Ectodermal cell (in vitro differentiated cells): ENCODE measurements at regions not wholly inside any gene's neighbourhood (a gene's known extent, or its start where the extent isn't known, plus 50 kb on each side); places are given as distances from the start of the nearest gene placed in this dataset.
A peak's percentile ranks its signal among the peaks of the same experiment; 100 is the strongest.

ENCODE experiments used
- H3K27ac ChIP-seq: 2 replicates; pipeline ENCODE4 v1.7.0; 2013; ENCODE audit warnings: mild to moderate bottlenecking, low read depth, low read length; ENCODE audit not compliant: insufficient read depth, poor library complexity, severe bottlenecking
- H3K27me3 ChIP-seq: 2 replicates; pipeline ENCODE4 v1.7.0; 2013; ENCODE audit warnings: mild to moderate bottlenecking, low read length; ENCODE audit not compliant: insufficient read depth, control insufficient read depth, poor library complexity, severe bottlenecking
- H3K36me3 ChIP-seq: one replicate; pipeline ENCODE4 v1.7.0; 2013; ENCODE audit warnings: low read length; ENCODE audit not compliant: control insufficient read depth, insufficient read depth
- H3K4me1 ChIP-seq: one replicate; pipeline ENCODE4 v1.7.0; 2013; ENCODE audit warnings: low read length; ENCODE audit not compliant: control insufficient read depth, insufficient read depth
- H3K4me3 ChIP-seq: 2 replicates; pipeline ENCODE4 v1.7.0; 2013; ENCODE audit warnings: low read depth, low read length, control low read depth; ENCODE audit not compliant: insufficient read depth
- H3K9me3 ChIP-seq: 2 replicates; pipeline ENCODE4 v1.7.0; 2013; ENCODE audit warnings: mild to moderate bottlenecking, low read length, moderate library complexity; ENCODE audit not compliant: control insufficient read depth
- WGBS, 2 experiments: methylation state at CpG; one replicate each; pipeline ENCODE4 v1.1.7; 2013; ENCODE audit warnings: missing lambda C conversion rate in 2 of 2; 5-methylcytosine and 5-hydroxymethylcytosine counted together

- no peaks in the 10 kb centered on the region for H3K27me3 ChIP-seq
- H3K27ac ChIP-seq: no peak overlapping the region
- H3K9me3 ChIP-seq: no peaks in the 10 kb centered on the region
- 55 to 56% methylated on average over 3 of the region's 3 CpGs for WGBS, 2 experiments
- H3K4me1 ChIP-seq: peaks cover 9% of the 10 kb centered on the region
- H3K36me3 ChIP-seq: no peaks in the 10 kb centered on the region
- H3K4me3 ChIP-seq: no peak overlapping the region
Measured at GRCh38 chr1:67892476-67893125, 59.3 kb upstream of the GNG12 start.

DNA sequence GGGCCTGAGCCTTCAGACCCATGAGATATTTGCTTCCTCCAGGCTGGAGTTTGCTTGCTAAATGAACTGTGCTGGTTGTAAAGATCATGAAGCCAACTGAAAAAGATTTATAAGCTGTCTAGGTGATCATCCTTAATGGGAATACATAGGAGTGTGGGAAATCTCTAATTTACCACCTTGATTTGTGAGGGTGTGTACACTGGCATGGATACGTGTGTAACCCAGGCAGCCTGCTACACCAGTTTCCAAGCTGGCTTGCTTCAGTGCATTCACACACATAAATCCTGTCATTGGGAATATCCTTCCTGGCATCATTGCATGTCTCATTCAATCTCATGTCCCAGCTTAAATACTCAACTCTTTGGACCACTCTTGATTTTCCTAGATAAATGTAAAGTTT, 57.6 kb upstream of the GNG12 start:
- Histone ChIP-seq H3K27me3 (no peaks in the 10 kb centered on the region), H3K27ac (no peak overlapping the region), H3K4me3 (no peak overlapping the region), H3K9me3 (no peaks in the 10 kb centered on the region), H3K4me1 (peaks cover 9% of the 10 kb centered on the region), H3K36me3 (no peaks in the 10 kb centered on the region)
- 97 to 100% methylated on average over 1 of the region's 1 CpG for WGBS, 2 experiments

DNA sequence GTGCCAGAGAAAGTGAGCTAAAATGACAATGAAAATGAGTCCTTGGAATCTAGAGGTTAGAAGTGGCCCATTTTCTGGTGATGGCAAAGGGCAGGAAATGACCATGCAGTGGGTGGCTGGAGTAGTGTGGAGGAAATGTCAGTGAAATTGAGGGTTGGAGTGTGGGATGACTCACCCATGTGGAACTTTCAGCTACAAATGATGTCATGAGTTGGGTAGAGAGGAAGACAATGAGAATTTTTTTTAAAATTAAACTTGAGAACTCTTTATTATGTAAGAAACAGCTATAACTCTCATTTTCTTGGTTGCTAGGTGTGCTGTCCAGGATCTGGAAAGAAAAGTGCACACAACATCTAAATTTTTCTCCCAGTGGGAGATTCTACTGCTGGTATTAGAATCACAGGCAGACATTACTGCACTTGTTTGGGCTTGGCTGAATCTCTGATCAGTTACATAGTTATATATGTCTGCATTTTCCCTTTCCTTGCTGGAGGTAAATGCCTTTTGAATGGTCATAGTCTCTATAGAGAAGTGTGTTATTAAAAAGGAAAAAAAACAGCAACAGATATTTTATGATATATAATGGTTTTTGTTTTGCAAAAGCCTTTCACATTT, 56.8 kb upstream of the GNG12 start:
- Histone ChIP-seq H3K36me3 (no peaks in the 10 kb centered on the region), H3K27ac (no peak overlapping the region), H3K4me3 (no peak overlapping the region), H3K9me3 (no peaks in the 10 kb centered on the region), H3K27me3 (no peaks in the 10 kb centered on the region), H3K4me1 (peaks cover 9% of the 10 kb centered on the region)

DNA sequence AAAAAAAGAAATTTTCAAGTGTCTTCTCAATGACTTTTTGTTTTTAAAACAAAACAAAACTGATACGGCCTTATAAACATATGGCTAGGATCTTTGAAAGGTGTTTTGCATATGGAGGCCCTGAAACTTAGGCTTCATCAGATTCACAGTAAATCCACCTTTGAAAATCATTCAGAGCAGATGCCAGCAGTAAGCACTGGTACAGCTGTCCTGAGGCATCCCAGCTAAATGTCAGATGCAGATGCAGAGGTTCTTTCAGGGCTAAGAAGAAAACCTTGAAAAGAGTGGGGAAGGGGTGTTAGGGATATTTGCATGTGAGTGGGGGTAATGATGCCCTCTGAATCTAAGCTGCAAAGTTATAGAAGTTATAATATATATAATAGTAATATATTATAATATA, 56.2 kb upstream of the GNG12 start:
- WGBS, 2 experiments: 96 to 100% methylated on average over 1 of the region's 1 CpG
- Histone ChIP-seq H3K27me3 (no peaks in the 10 kb centered on the region), H3K27ac (no peak overlapping the region), H3K36me3 (no peaks in the 10 kb centered on the region), H3K9me3 (no peaks in the 10 kb centered on the region), H3K4me1 (peaks cover 9% of the 10 kb centered on the region), H3K4me3 (no peak overlapping the region)

DNA sequence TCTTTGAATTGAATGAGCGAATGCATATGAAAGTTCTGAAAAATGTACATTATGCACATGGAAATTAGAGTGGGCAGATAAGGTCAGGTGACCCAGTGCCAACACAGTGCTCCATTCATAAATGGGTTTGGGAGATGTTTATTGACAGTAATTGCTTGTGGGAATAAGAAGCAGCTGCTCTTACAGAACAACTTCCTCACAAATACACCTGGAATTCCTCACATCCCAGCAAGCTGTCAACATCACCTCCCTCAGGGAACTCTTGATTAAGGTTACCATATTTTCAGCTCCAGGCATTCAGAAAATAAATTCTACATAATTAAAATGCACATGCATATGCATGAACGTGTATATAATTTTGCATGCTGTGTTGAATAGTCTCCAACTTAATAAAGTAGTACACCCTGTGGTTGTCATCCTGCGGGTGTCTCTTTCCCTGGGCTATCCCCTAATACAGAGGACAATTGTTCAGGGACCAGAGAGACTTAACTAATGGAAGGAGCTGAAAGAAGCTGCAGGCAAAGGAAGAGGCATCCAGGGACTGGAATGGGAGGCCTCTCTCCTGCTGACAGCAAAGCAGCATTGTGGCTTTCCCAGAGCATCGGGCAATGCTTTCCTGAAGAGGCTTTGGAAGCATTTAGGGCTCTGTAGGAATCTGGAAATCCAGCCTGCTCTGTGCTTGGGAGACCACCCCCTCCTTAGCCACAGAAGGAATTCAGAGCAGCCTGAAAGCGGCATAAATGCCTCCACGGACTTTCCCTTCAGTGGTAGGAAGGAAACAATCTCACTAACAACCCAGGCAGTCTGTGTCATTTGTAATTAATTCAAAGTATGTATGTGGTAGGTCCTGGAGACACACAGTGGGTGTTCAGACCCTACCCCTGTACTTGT, 55.2 kb upstream of the GNG12 start:
- Histone ChIP-seq H3K27me3 (no peaks in the 10 kb centered on the region), H3K36me3 (no peaks in the 10 kb centered on the region), H3K9me3 (no peaks in the 10 kb centered on the region), H3K4me3 (no peak overlapping the region), H3K4me1 (peaks cover 9% of the 10 kb centered on the region), H3K27ac (peak overlapping the region; percentile 30)
- WGBS, 2 experiments: 28 to 34% methylated on average over 5 to 6 of the region's 6 CpGs

GRCh38 chr1:67887146-67887545, 53.9 kb upstream of the GNG12 start:
- Histone ChIP-seq H3K9me3 (no peaks in the 10 kb centered on the region), H3K4me1 (peaks cover 9% of the 10 kb centered on the region), H3K27ac (no peak overlapping the region), H3K27me3 (no peaks in the 10 kb centered on the region), H3K36me3 (no peaks in the 10 kb centered on the region), H3K4me3 (no peak overlapping the region)
- 85 to 100% methylated on average over 1 to 2 of the region's 2 CpGs for WGBS, 2 experiments

DNA sequence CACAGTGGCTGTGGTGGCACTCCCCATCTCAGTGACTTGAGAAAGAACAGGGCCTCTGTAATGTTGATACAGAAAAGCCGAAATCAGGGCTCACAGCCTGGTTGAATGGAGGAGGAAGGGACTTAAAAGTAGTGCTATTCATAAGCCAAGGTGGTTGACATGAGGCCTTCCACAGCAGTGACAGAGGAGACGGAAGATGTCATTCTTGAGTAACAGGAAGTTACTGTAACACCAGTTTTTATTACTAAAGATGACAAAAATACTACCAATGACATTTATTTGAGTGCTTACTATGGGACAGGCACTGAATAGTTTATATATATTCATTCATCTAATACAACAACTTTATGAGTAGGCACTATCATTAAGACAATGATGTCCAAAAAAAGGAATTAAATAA, 52.8 kb upstream of the GNG12 start:
- WGBS, 2 experiments: 95 to 97% methylated on average over 2 of the region's 2 CpGs
- Histone ChIP-seq H3K9me3 (no peaks in the 10 kb centered on the region), H3K4me3 (no peak overlapping the region), H3K36me3 (no peaks in the 10 kb centered on the region), H3K4me1 (peaks cover 9% of the 10 kb centered on the region), H3K27me3 (no peaks in the 10 kb centered on the region), H3K27ac (no peak overlapping the region)

DNA sequence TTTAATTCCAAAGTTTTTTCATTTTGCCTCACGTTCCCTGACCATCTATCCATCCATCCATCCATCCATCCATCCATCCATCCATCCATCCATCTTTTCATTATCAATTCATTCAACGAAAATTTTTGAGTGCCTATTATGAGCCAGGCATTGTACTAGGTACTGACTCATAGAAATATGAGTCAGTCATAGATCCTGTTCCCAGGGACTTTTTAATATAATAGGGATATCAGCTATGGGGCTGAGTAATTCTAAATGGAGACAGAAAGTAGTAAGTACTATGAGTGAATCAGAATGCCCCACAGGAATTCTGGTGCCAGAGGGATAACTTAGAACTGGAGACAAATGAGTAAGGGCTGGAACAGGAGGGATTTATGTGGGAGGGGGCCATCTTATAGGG, 49.8 kb upstream of the GNG12 start:
- peaks cover under 1% of the 10 kb centered on the region for H3K4me1 ChIP-seq
- H3K4me3 ChIP-seq: no peak overlapping the region
- H3K27me3 ChIP-seq: no peaks in the 10 kb centered on the region
- no peaks in the 10 kb centered on the region for H3K36me3 ChIP-seq
- H3K27ac ChIP-seq: no peak overlapping the region
- WGBS, 2 experiments: 78 to 96% methylated on average over 2 of the region's 2 CpGs
- no peaks in the 10 kb centered on the region for H3K9me3 ChIP-seq
